DND-41 (cell line): ENCODE measurements at regions not wholly inside any gene's neighbourhood (a gene's known extent, or its start where the extent isn't known, plus 50 kb on each side); places are given as distances from the start of the nearest gene placed in this dataset.

Experiments
- ATAC-seq: fragments of 200-7000 bp; cut with Tn5 transposase; 3 replicates; pipeline ENCODE4 v1.9.1; 2021; ENCODE audit warnings: low read depth; ENCODE audit not compliant: insufficient read depth
- DNase-seq: peaks from one replicate; pipeline ENCODE4 v3.0.0-alpha.2; 2020
- H2AFZ ChIP-seq: 2 replicates; pipeline ENCODE4 v1.6.0; 2012; ENCODE audit warnings: low read depth, low read length
- H3K27ac ChIP-seq: 2 replicates; pipeline ENCODE4 v1.5.1; 2012; ENCODE audit warnings: low read length, inconsistent platforms
- H3K27me3 ChIP-seq: fragments of 200-600 bp; sonication (generic); 2 replicates; pipeline ENCODE4 v1.6.0; 2012; ENCODE audit warnings: low read length, mild to moderate bottlenecking, inconsistent platforms; ENCODE audit not compliant: insufficient read depth, poor library complexity
- H3K36me3 ChIP-seq: 2 replicates; pipeline ENCODE4 v1.5.1; 2012; ENCODE audit warnings: low read length, inconsistent platforms; ENCODE audit not compliant: insufficient read depth
- H3K4me1 ChIP-seq: 2 replicates; pipeline ENCODE4 v1.5.1; 2012; ENCODE audit warnings: mild to moderate bottlenecking, low read length; ENCODE audit not compliant: insufficient read depth
- H3K4me2 ChIP-seq: 2 replicates; pipeline ENCODE4 v1.6.0; 2012; ENCODE audit warnings: mild to moderate bottlenecking, moderate library complexity, low read length, inconsistent platforms; ENCODE audit not compliant: insufficient read depth
- H3K4me3 ChIP-seq, 2 experiments: fragments of 200-600 bp in 1 of 2; shearing (Covaris generic) in 1 of 2; 2 replicates each; pipeline ENCODE4 v1.5.1; 2012 to 2016; ENCODE audit warnings: inconsistent platforms in 2 of 2, low read length in 2 of 2, mild to moderate bottlenecking in 2 of 2, low read depth in 1 of 2, moderate library complexity in 1 of 2
- H3K79me2 ChIP-seq: 2 replicates; pipeline ENCODE4 v1.6.0; 2012; ENCODE audit warnings: low read length, inconsistent platforms; ENCODE audit not compliant: insufficient read depth
- H3K9ac ChIP-seq: 2 replicates; pipeline ENCODE4 v1.6.0; 2012; ENCODE audit warnings: low read depth, mild to moderate bottlenecking, inconsistent platforms, low read length, moderate library complexity
- H3K9me3 ChIP-seq: 2 replicates; pipeline ENCODE4 v1.5.1; 2012; ENCODE audit warnings: low read length, moderate library complexity, mild to moderate bottlenecking, inconsistent platforms; ENCODE audit not compliant: insufficient read depth, severe bottlenecking
- H4K20me1 ChIP-seq: 2 replicates; pipeline ENCODE4 v1.6.0; 2012; ENCODE audit warnings: low read length; ENCODE audit not compliant: insufficient read depth
- CTCF ChIP-seq: IDR thresholded peaks from 2 replicates; pipeline ENCODE4 v1.5.1; 2012; ENCODE audit warnings: borderline replicate concordance, low read length, moderate library complexity, mild to moderate bottlenecking; ENCODE audit not compliant: poor library complexity, severe bottlenecking; ENCODE audit errors: extremely low read depth
- EZH2 ChIP-seq: IDR thresholded peaks from 3 replicates; pipeline ENCODE4 v1.6.1; 2012; ENCODE audit warnings: borderline replicate concordance, low read depth, mild to moderate bottlenecking, moderate library complexity, low read length, inconsistent platforms; ENCODE audit not compliant: severe bottlenecking

- Histone ChIP-seq H3K4me2 (no peak overlapping the region), H3K79me2 (no peaks in the 10 kb centered on the region), H2AFZ (no peak overlapping the region), H3K4me1 (no peaks in the 10 kb centered on the region), H3K27me3 (no peaks in the 10 kb centered on the region), H3K36me3 (no peaks in the 10 kb centered on the region), H3K9ac (no peak overlapping the region), H4K20me1 (no peaks in the 10 kb centered on the region), H3K9me3 (no peaks in the 10 kb centered on the region), H3K27ac (no peak overlapping the region), H3K4me3 (no peak overlapping the region)
- ATAC-seq (no peak), DNase-seq (no peak)
- TF ChIP-seq CTCF (no peak), EZH2 (no peak)
These were observed 143.1 kb downstream of the IFI44 start for GRCh38 chr1:78792756-78793155.

GRCh38 chr1:78797108-78797781 is 147.6 kb downstream of the IFI44 start:
- no peaks in the 10 kb centered on the region for H3K36me3 ChIP-seq
- no peaks in the 10 kb centered on the region for H3K9me3 ChIP-seq
- no peak overlapping the region for H3K27ac ChIP-seq
- ATAC-seq (no peak), DNase-seq (no peak)
- H3K4me3 ChIP-seq = no peak overlapping the region
- H3K4me1 ChIP-seq = no peaks in the 10 kb centered on the region
- TF ChIP-seq EZH2 (no peak), CTCF (no peak)
- H3K79me2 ChIP-seq = no peaks in the 10 kb centered on the region
- H2AFZ ChIP-seq = no peak overlapping the region
- H4K20me1 ChIP-seq = no peaks in the 10 kb centered on the region
- H3K27me3 ChIP-seq = no peaks in the 10 kb centered on the region
- no peak overlapping the region for H3K9ac ChIP-seq
- H3K4me2 ChIP-seq = no peak overlapping the region

- Histone ChIP-seq H3K4me3 (no peak overlapping the region), H4K20me1 (no peaks in the 10 kb centered on the region), H3K27ac (no peak overlapping the region), H3K9ac (no peak overlapping the region), H3K9me3 (no peaks in the 10 kb centered on the region), H3K4me1 (no peaks in the 10 kb centered on the region), H3K27me3 (no peaks in the 10 kb centered on the region), H3K4me2 (no peak overlapping the region), H3K79me2 (no peaks in the 10 kb centered on the region), H2AFZ (no peak overlapping the region), H3K36me3 (no peaks in the 10 kb centered on the region)
- DNase-seq = no peak
- TF ChIP-seq CTCF (no peak), EZH2 (no peak)
- no peak for ATAC-seq
These were observed 150.3 kb downstream of the IFI44 start for GRCh38 chr1:78799926-78800325.

DNA sequence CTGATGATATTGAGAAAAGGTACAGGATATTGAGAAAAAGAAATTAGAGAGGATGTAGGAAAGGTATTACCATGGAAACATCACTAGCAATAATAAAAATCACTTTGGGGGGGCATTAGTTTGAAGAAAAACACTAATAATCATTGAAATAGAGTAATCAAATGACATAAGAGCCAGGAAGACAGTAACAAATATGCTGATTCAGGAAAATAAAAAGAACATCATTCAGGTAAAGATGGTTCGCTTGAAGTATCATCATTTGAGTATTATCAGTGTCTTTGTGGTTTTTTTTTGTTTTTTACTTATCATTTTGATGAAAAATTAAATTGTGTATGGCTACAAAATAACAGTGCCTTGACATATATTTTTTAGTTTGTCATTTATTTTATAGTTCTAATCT is 164.5 kb downstream of the IFI44 start:
- Histone ChIP-seq H3K9me3 (no peaks in the 10 kb centered on the region), H2AFZ (no peak overlapping the region), H3K36me3 (no peaks in the 10 kb centered on the region), H3K79me2 (no peaks in the 10 kb centered on the region), H4K20me1 (no peaks in the 10 kb centered on the region), H3K4me1 (no peaks in the 10 kb centered on the region), H3K27me3 (no peaks in the 10 kb centered on the region), H3K4me3 (no peak overlapping the region), H3K27ac (no peak overlapping the region), H3K4me2 (no peak overlapping the region), H3K9ac (no peak overlapping the region)
- ATAC-seq = no peak
- TF ChIP-seq EZH2 (no peak), CTCF (no peak)
- no peak for DNase-seq
